T-helper 17 cell (primary cell): ENCODE measurements at regions not wholly inside any gene's neighbourhood (a gene's known extent, or its start where the extent isn't known, plus 50 kb on each side); places are given as distances from the start of the nearest gene placed in this dataset.
"Not testable (repeated sequence)": the region's sequence is repeated elsewhere in the genome, so short reads cannot be mapped to it uniquely, and the experiment has no call there.

Source experiments
- ATAC-seq: fragments of 150-1000 bp; cut with Tn5 transposase; 2 replicates; pipeline ENCODE4 v1.10.0; 2021; ENCODE audit warnings: mild to moderate bottlenecking, moderate library complexity
- DNase-seq, 3 donors: peaks; one replicate each; pipeline versions ENCODE4 v3.0.0 to v3.0.0-alpha.2; 2020 to 2021
- H3K9me3 ChIP-seq: one replicate; pipeline ENCODE4 v1.7.0; 2013; ENCODE audit warnings: low read length, mild to moderate bottlenecking; ENCODE audit not compliant: control insufficient read depth, poor library complexity, severe bottlenecking
- H3K27ac Mint-ChIP-seq: one replicate; pipeline ENCODE4 v1.8.0; 2022; ENCODE audit warnings: mild to moderate bottlenecking, moderate library complexity, mixed read lengths
- H3K27me3 Mint-ChIP-seq: one replicate; pipeline ENCODE4 v1.8.0; 2022; ENCODE audit warnings: mixed read lengths
- H3K36me3 Mint-ChIP-seq: one replicate; pipeline ENCODE4 v1.8.0; 2022; ENCODE audit warnings: low read depth, mixed read lengths
- H3K4me1 Mint-ChIP-seq: one replicate; pipeline ENCODE4 v1.8.0; 2022; ENCODE audit warnings: mild to moderate bottlenecking, mixed read lengths
- H3K4me3 Mint-ChIP-seq: one replicate; pipeline ENCODE4 v1.8.0; 2022; ENCODE audit warnings: mild to moderate bottlenecking, moderate library complexity, mixed read lengths

DNA sequence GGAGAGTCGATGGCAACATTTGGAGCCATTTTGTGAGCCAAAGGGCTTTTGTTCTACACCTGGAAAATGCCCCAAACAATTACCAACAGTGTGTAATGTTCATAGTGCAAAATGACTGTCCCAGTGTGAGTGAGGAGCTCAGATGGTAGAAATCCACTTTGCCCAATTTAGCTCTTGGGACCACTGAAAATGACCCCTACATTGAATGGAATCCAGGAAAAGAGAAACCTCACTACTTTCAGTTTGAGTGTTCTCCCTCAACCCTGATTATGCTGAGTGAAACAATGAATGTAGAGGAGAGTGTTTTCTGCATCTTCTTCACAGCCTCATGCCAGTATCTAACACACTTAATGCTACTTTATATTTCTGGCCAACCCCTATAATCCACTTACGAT is 84.9 kb upstream of the NRN1 start:
- Mint-ChIP-seq H3K4me1 (peaks cover 3% of the 10 kb centered on the region), H3K27me3 (peaks cover 17% of the 10 kb centered on the region), H3K36me3 (no peaks in the 10 kb centered on the region), H3K4me3 (no peak overlapping the region), H3K27ac (no peak overlapping the region)
- no peak for DNase-seq
- no peak for ATAC-seq
- no peaks in the 10 kb centered on the region for H3K9me3 ChIP-seq

DNA sequence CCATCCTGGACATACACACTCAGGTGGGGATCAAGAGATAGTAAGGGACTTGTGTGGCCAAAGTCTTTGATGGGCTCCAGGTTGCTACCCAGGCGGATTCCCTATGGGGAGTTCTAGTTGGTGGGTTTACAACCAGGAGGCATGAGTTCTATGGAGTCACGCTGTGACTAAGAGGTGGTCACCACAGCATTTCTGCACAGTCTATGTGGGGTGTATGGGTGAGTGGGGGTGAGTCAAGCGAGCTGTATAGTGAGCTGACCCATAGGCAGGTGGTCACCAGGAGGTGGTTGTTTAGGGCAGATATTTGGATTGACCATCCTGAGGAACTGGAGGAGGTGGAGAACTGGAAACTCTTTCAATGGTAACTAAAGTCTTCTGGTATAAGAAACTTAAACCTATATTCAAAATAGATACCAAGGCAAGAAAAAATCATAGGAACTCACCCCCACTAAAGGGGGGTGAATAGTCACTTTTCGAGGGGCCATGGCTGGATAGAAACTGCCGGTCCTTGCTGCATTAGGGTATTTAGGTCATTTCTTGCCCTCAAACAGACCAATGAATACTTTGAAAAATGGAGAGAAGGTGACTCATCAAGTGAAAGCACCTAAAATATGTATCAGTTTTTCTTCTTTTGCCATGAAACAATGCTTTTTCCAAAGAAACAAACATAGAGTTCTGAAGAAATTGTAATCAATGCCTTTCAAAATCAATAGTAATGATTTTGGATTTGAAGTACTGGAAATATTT is 84.3 kb upstream of the NRN1 start:
- DNase-seq (no peak), ATAC-seq (no peak)
- Mint-ChIP-seq H3K36me3 (no peaks in the 10 kb centered on the region), H3K27ac (no peak overlapping the region), H3K27me3 (peaks cover 17% of the 10 kb centered on the region), H3K4me3 (no peak overlapping the region), H3K4me1 (peaks cover 3% of the 10 kb centered on the region)
- no peaks in the 10 kb centered on the region for H3K9me3 ChIP-seq

DNA sequence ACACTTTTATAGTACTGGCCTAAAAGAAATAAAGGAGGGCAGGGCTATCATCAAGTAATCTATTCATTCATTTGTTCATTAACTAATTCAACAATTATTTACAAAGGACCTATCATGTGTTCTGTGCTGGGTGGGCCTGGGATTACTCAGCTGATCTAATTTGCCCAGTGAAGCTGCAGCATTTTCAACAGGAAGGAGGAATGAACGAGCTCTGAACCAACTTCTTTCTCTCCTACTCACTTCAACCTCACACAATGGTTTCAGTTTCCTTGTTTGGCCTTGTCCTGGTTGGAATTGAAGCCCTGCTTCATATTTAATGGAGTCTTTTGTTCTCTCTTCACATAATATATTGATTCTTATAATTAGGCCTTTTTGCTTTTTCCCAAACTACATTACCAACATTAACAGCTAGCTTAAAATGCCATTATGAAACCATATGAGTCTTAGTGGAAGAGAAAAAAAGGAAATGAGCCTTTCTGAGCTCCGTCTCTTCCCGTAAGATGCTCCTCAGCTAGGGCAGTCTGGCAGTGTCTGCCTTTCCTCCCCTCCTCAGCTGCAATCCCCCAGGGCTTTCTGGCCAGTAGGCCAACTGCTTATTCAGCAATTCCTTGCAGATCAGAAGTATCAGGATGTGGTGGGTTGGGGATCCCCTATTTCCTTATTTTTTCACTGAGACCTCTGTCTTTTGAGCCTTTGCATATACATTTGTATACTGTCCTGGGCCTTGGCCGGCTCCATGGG is 79.4 kb upstream of the NRN1 start:
- DNase-seq (no peak), ATAC-seq (no peak)
- no peak overlapping the region for H3K27ac Mint-ChIP-seq
- H3K4me3 Mint-ChIP-seq = no peak overlapping the region
- peaks cover 12% of the 10 kb centered on the region for H3K27me3 Mint-ChIP-seq
- no peaks in the 10 kb centered on the region for H3K9me3 ChIP-seq
- no peaks in the 10 kb centered on the region for H3K36me3 Mint-ChIP-seq
- H3K4me1 Mint-ChIP-seq = no peaks in the 10 kb centered on the region

- no peak for DNase-seq
- H3K27me3 Mint-ChIP-seq = peaks cover 8% of the 10 kb centered on the region
- H3K27ac Mint-ChIP-seq = no peak overlapping the region
- H3K36me3 Mint-ChIP-seq = no peaks in the 10 kb centered on the region
- no peak for ATAC-seq
- no peaks in the 10 kb centered on the region for H3K4me1 Mint-ChIP-seq
- no peaks in the 10 kb centered on the region for H3K9me3 ChIP-seq
- H3K4me3 Mint-ChIP-seq = no peak overlapping the region
These were observed 74.2 kb upstream of the NRN1 start for GRCh38 chr6:6080975-6081374.

DNA sequence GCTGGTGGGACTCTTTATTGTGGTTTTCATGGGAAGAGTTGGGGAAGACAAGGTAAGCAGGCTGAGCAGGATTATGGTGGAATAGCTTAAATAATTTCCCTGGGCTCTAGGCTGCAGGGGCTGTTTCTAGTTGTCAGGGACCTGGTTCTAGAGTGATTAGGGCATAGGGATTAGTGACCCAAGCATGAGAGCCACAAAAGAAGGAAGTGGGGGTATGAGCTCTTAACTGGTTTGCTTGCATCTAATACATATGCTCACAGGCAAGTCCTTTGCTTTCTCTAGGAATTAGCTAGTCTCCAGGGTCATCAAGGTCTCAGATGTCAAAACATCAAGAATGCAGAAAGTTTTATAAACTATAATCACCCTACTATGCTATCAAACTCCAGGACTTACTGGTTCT is 67.5 kb upstream of the NRN1 start:
- H3K36me3 Mint-ChIP-seq = peaks cover 2% of the 10 kb centered on the region
- no peaks in the 10 kb centered on the region for H3K4me1 Mint-ChIP-seq
- no peak overlapping the region for H3K27ac Mint-ChIP-seq
- H3K4me3 Mint-ChIP-seq = no peak overlapping the region
- peaks cover 33% of the 10 kb centered on the region for H3K27me3 Mint-ChIP-seq
- DNase-seq (no peak), ATAC-seq (no peak)
- H3K9me3 ChIP-seq = no peaks in the 10 kb centered on the region

GRCh38 chr6:6068157-6068556 is 61.4 kb upstream of the NRN1 start:
- H3K27ac Mint-ChIP-seq, ATAC-seq, H3K4me3 Mint-ChIP-seq, H3K36me3 Mint-ChIP-seq, H3K4me1 Mint-ChIP-seq, H3K9me3 ChIP-seq, DNase-seq: not testable (repeated sequence)
- peaks cover 35% of the 10 kb centered on the region for H3K27me3 Mint-ChIP-seq

- DNase-seq (no peak), ATAC-seq (no peak)
- Mint-ChIP-seq H3K36me3 (peaks cover 3% of the 10 kb centered on the region), H3K27ac (no peak overlapping the region), H3K4me3 (no peak overlapping the region), H3K27me3 (peaks cover 70% of the 10 kb centered on the region), H3K4me1 (no peaks in the 10 kb centered on the region)
- no peaks in the 10 kb centered on the region for H3K9me3 ChIP-seq
These were observed 51.3 kb upstream of the NRN1 start for GRCh38 chr6:6058054-6058444.

GRCh38 chr6:6057442-6058053 is 50.8 kb upstream of the NRN1 start:
- Mint-ChIP-seq H3K4me1 (no peaks in the 10 kb centered on the region), H3K27ac (no peak overlapping the region), H3K27me3 (peaks cover 74% of the 10 kb centered on the region), H3K4me3 (no peak overlapping the region), H3K36me3 (peaks cover 3% of the 10 kb centered on the region)
- H3K9me3 ChIP-seq = no peaks in the 10 kb centered on the region
- DNase-seq (no peak), ATAC-seq (peak; percentile 63)
